Type B pancreatic cell (in vitro differentiated cells): ENCODE measurements at regions not wholly inside any gene's neighbourhood (a gene's known extent, or its start where the extent isn't known, plus 50 kb on each side); places are given as distances from the start of the nearest gene placed in this dataset.

Experiments
- DNase-seq: peaks from one replicate; pipeline ENCODE4 v3.0.0; 2021; ENCODE audit warnings: mixed read lengths; ENCODE audit not compliant: unreplicated experiment; ENCODE audit errors: extremely low spot score
- H3K27ac Mint-ChIP-seq: 2 replicates; pipeline ENCODE4 v1.8.0; 2021; ENCODE audit warnings: mild to moderate bottlenecking, mixed read lengths
- H3K27me3 Mint-ChIP-seq: 2 replicates; pipeline ENCODE4 v1.8.0; 2021; ENCODE audit warnings: mixed read lengths
- H3K36me3 Mint-ChIP-seq: 2 replicates; pipeline ENCODE4 v1.8.0; 2021; ENCODE audit warnings: mixed read lengths
- H3K4me1 Mint-ChIP-seq: one replicate; pipeline ENCODE4 v1.8.0; 2021; ENCODE audit warnings: mixed read lengths; ENCODE audit not compliant: unreplicated experiment
- H3K4me3 Mint-ChIP-seq: 2 replicates; pipeline ENCODE4 v1.8.0; 2021; ENCODE audit warnings: mild to moderate bottlenecking, mixed read lengths
- H3K9me3 Mint-ChIP-seq: 2 replicates; pipeline ENCODE4 v1.8.0; 2021; ENCODE audit warnings: mixed read lengths
- CTCF ChIP-seq: fragments of 200-600 bp; sonication (generic); conservative IDR thresholded peaks from 2 replicates; pipeline ENCODE4 v1.5.0; 2021; ENCODE audit warnings: antibody characterized with exemption, mild to moderate bottlenecking

GRCh38 chr4:170716868-170717267 is 627.1 kb upstream of the AADAT start:
- Mint-ChIP-seq H3K36me3 (no peaks in the 10 kb centered on the region), H3K4me3 (no peak overlapping the region), H3K9me3 (no peaks in the 10 kb centered on the region), H3K27me3 (no peaks in the 10 kb centered on the region), H3K27ac (no peak overlapping the region), H3K4me1 (no peaks in the 10 kb centered on the region)
- TF ChIP-seq CTCF, result no peak
- no peak for DNase-seq

- Mint-ChIP-seq H3K36me3 (no peaks in the 10 kb centered on the region), H3K4me1 (no peaks in the 10 kb centered on the region), H3K9me3 (no peaks in the 10 kb centered on the region), H3K27ac (no peak overlapping the region), H3K27me3 (no peaks in the 10 kb centered on the region), H3K4me3 (no peak overlapping the region)
- no peak for TF ChIP-seq CTCF
- no peak for DNase-seq
These were observed 616.2 kb upstream of the AADAT start for GRCh38 chr4:170705907-170706306.

GRCh38 chr4:170700064-170700463 is 610.3 kb upstream of the AADAT start:
- Mint-ChIP-seq H3K27ac (no peak overlapping the region), H3K4me3 (no peak overlapping the region), H3K27me3 (no peaks in the 10 kb centered on the region), H3K36me3 (no peaks in the 10 kb centered on the region), H3K9me3 (no peaks in the 10 kb centered on the region), H3K4me1 (no peaks in the 10 kb centered on the region)
- no peak for DNase-seq
- no peak for TF ChIP-seq CTCF

- no peaks in the 10 kb centered on the region for H3K9me3 Mint-ChIP-seq
- no peaks in the 10 kb centered on the region for H3K4me1 Mint-ChIP-seq
- H3K27me3 Mint-ChIP-seq, result no peaks in the 10 kb centered on the region
- no peak overlapping the region for H3K4me3 Mint-ChIP-seq
- no peak for TF ChIP-seq CTCF
- no peak overlapping the region for H3K27ac Mint-ChIP-seq
- no peaks in the 10 kb centered on the region for H3K36me3 Mint-ChIP-seq
- no peak for DNase-seq
These were observed 608.6 kb upstream of the AADAT start for GRCh38 chr4:170698334-170698733.

GRCh38 chr4:170697845-170698244 is 608.1 kb upstream of the AADAT start:
- no peak overlapping the region for H3K4me3 Mint-ChIP-seq
- no peaks in the 10 kb centered on the region for H3K4me1 Mint-ChIP-seq
- TF ChIP-seq CTCF, result no peak
- no peaks in the 10 kb centered on the region for H3K9me3 Mint-ChIP-seq
- no peak for DNase-seq
- H3K27me3 Mint-ChIP-seq, result no peaks in the 10 kb centered on the region
- no peak overlapping the region for H3K27ac Mint-ChIP-seq
- no peaks in the 10 kb centered on the region for H3K36me3 Mint-ChIP-seq

- no peaks in the 10 kb centered on the region for H3K4me1 Mint-ChIP-seq
- no peaks in the 10 kb centered on the region for H3K27me3 Mint-ChIP-seq
- no peak overlapping the region for H3K27ac Mint-ChIP-seq
- no peak overlapping the region for H3K4me3 Mint-ChIP-seq
- no peak for DNase-seq
- no peak for TF ChIP-seq CTCF
- H3K36me3 Mint-ChIP-seq, result no peaks in the 10 kb centered on the region
- H3K9me3 Mint-ChIP-seq, result no peaks in the 10 kb centered on the region
These were observed 607.3 kb upstream of the AADAT start for GRCh38 chr4:170697045-170697444.
